Neural cell (in vitro differentiated cells): ENCODE measurements at regions not wholly inside any gene's neighbourhood (a gene's known extent, or its start where the extent isn't known, plus 50 kb on each side); places are given as distances from the start of the nearest gene placed in this dataset.

Source experiments
- CTCF ChIP-seq: fragments of 450-650 bp; IDR thresholded peaks from 2 replicates; pipeline ENCODE4 v1.5.1; 2014; ENCODE audit warnings: antibody characterized with exemption, mild to moderate bottlenecking, moderate library complexity; ENCODE audit not compliant: poor library complexity, severe bottlenecking
- EZH2 ChIP-seq: fragments of 200-600, 300-800 bp; shearing (Covaris generic), sonication (generic); IDR thresholded peaks from 2 replicates; pipeline ENCODE4 v1.6.1; 2014; ENCODE audit warnings: antibody characterized with exemption, low read length, borderline replicate concordance, mild to moderate bottlenecking; ENCODE audit not compliant: insufficient read depth, poor library complexity, severe bottlenecking
- MXI1 ChIP-seq: fragments of 450-650 bp; conservative IDR thresholded peaks from 2 replicates; pipeline ENCODE4 v1.6.1; 2014; ENCODE audit warnings: antibody characterized with exemption, mild to moderate bottlenecking; ENCODE audit not compliant: poor library complexity, severe bottlenecking
- POLR2AphosphoS5 ChIP-seq: IDR thresholded peaks from 2 replicates; pipeline ENCODE4 v1.6.1; 2012
- SMC3 ChIP-seq: fragments of 450-650 bp; conservative IDR thresholded peaks from 2 replicates; pipeline ENCODE4 v1.6.1; 2014; ENCODE audit warnings: antibody characterized with exemption, mild to moderate bottlenecking, moderate library complexity; ENCODE audit not compliant: poor library complexity

GRCh38 chr13:29918845-29919244 lies 68.4 kb upstream of the UBL3 start:
- TF ChIP-seq CTCF (no peak), POLR2AphosphoS5 (no peak), EZH2 (no peak), SMC3 (no peak), MXI1 (no peak)
